ENCODE measurements at regions not wholly inside any gene's neighbourhood (a gene's known extent, or its start where the extent isn't known, plus 50 kb on each side); places are given as distances from the start of the nearest gene placed in this dataset.

- TF ChIP-seq, protein P1, sequence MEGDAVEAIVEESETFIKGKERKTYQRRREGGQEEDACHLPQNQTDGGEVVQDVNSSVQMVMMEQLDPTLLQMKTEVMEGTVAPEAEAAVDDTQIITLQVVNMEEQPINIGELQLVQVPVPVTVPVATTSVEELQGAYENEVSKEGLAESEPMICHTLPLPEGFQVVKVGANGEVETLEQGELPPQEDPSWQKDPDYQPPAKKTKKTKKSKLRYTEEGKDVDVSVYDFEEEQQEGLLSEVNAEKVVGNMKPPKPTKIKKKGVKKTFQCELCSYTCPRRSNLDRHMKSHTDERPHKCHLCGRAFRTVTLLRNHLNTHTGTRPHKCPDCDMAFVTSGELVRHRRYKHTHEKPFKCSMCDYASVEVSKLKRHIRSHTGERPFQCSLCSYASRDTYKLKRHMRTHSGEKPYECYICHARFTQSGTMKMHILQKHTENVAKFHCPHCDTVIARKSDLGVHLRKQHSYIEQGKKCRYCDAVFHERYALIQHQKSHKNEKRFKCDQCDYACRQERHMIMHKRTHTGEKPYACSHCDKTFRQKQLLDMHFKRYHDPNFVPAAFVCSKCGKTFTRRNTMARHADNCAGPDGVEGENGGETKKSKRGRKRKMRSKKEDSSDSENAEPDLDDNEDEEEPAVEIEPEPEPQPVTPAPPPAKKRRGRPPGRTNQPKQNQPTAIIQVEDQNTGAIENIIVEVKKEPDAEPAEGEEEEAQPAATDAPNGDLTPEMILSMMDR (IDR thresholded peaks at IDR 0.05), result no peak
- Histone ChIP-seq H3K27me3 (no peaks in the 10 kb centered on the region), H3K4me1 (ENCODE audit: control insufficient read depth in 1 of 2, insufficient read depth in 1 of 2, low read depth in 1 of 2, low read length in 1 of 2) (peaks cover 0 to 6% of the 10 kb centered on the region in 2 experiments), H3K27ac (no peak overlapping the region), H3K9me3 (no peaks in the 10 kb centered on the region), H3K4me3 (ENCODE audit: low read depth in 1 of 2, low read length in 1 of 2) (no peak overlapping the region), H3K36me3 (no peaks in the 10 kb centered on the region)
Observed at GRCh38 chr3:178085817-178086123, 450.5 kb upstream of the KCNMB2 start.

GRCh38 chr3:178086144-178086825 is 450.0 kb upstream of the KCNMB2 start:
- Histone ChIP-seq H3K4me3 (ENCODE audit: low read depth in 1 of 2, low read length in 1 of 2) (no peak overlapping the region), H3K9me3 (no peaks in the 10 kb centered on the region), H3K4me1 (ENCODE audit: control insufficient read depth in 1 of 2, insufficient read depth in 1 of 2, low read depth in 1 of 2, low read length in 1 of 2) (peaks cover 0 to 6% of the 10 kb centered on the region in 2 experiments), H3K27ac (no peak overlapping the region), H3K36me3 (no peaks in the 10 kb centered on the region), H3K27me3 (no peaks in the 10 kb centered on the region)
- TF ChIP-seq, protein P1 (IDR thresholded peaks at IDR 0.05), result no peak

GRCh38 chr3:178087376-178087775 is 448.9 kb upstream of the KCNMB2 start:
- Histone ChIP-seq H3K27ac (no peak overlapping the region), H3K4me3 (ENCODE audit: low read depth in 1 of 2, low read length in 1 of 2) (no peak overlapping the region), H3K4me1 (ENCODE audit: control insufficient read depth in 1 of 2, insufficient read depth in 1 of 2, low read depth in 1 of 2, low read length in 1 of 2) (peaks cover 0 to 6% of the 10 kb centered on the region in 2 experiments), H3K9me3 (no peaks in the 10 kb centered on the region), H3K27me3 (no peaks in the 10 kb centered on the region), H3K36me3 (no peaks in the 10 kb centered on the region)
- TF ChIP-seq, protein P1 (IDR thresholded peaks at IDR 0.05), result no peak

GRCh38 chr3:178088963-178089362 is 447.3 kb upstream of the KCNMB2 start:
- TF ChIP-seq, protein P1 (IDR thresholded peaks at IDR 0.05), result no peak
- no peaks in the 10 kb centered on the region for H3K27me3 ChIP-seq
- no peak overlapping the region for H3K4me3 ChIP-seq (ENCODE audit: low read depth in 1 of 2, low read length in 1 of 2)
- no peak overlapping the region for H3K27ac ChIP-seq
- H3K36me3 ChIP-seq, result no peaks in the 10 kb centered on the region
- no peaks in the 10 kb centered on the region for H3K9me3 ChIP-seq
- H3K4me1 ChIP-seq (ENCODE audit: control insufficient read depth in 1 of 2, insufficient read depth in 1 of 2, low read depth in 1 of 2, low read length in 1 of 2), result peaks cover 0 to 6% of the 10 kb centered on the region in 2 experiments

DNA sequence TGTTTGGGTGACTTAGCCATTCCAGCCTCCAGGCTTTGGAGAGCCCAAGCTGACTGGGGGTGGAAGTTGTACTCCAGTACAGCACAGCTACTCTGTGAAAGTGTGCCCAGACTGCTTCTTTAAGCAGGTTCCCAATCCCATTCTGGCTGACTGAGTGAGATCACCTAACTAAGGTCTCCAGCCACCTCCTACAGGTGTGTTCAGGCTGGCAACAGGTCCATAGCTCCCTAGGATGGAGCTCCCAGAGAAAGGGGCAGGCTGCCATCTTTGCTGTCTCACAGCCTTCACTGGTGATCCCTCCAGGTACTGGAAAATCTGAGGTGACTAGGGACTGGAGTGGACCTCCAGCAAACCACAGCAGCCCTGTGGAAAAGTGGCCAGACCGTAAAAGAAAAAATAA is 445.3 kb upstream of the KCNMB2 start:
- H3K27me3 ChIP-seq, result no peaks in the 10 kb centered on the region
- TF ChIP-seq, protein P1 (IDR thresholded peaks at IDR 0.05), result no peak
- H3K4me3 ChIP-seq (ENCODE audit: low read depth in 1 of 2, low read length in 1 of 2), result no peak overlapping the region
- H3K27ac ChIP-seq, result no peak overlapping the region
- no peaks in the 10 kb centered on the region for H3K36me3 ChIP-seq
- H3K9me3 ChIP-seq, result no peaks in the 10 kb centered on the region
- H3K4me1 ChIP-seq (ENCODE audit: control insufficient read depth in 1 of 2, insufficient read depth in 1 of 2, low read depth in 1 of 2, low read length in 1 of 2), result no peaks in the 10 kb centered on the region
